ENCODE measurements at regions not wholly inside any gene's neighbourhood (a gene's known extent, or its start where the extent isn't known, plus 50 kb on each side); places are given as distances from the start of the nearest gene placed in this dataset.
"Not testable (repeated sequence)": the region's sequence is repeated elsewhere in the genome, so short reads cannot be mapped to it uniquely, and the experiment has no call there.

DNA sequence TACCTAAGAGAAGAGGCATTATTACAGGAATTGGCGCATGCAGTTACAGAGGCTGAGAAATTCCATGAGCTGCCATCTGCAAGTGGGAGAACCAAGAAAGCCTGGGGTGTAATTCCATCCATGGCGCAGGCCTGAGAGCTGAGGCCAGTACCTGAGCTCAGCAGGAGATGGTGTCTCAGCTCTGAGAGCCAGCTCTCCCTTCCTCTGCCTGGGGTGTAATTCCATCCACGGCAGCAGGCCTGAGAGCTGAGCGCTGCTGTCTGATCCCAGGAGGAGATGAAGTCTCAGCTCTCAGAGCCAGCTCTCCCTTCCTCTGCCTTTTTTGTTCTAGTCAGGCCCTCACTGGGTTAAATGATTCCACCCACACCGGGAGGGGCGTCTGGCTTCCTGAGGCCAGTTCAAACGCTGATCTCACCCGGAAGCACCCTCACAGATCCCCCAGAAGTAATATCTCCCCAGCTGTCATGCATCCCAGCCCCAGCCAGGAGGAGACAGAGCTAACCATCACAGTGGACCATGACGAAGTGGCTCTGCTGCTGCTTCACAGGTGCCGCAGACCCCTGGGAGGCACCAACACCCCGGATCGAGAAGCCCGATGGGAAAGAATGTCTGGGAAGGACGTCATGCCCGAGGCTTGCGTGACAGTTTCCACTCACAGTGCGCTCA is 4454.9 kb upstream of the TPTE start:
- DNase-seq = not testable (repeated sequence)

DNA sequence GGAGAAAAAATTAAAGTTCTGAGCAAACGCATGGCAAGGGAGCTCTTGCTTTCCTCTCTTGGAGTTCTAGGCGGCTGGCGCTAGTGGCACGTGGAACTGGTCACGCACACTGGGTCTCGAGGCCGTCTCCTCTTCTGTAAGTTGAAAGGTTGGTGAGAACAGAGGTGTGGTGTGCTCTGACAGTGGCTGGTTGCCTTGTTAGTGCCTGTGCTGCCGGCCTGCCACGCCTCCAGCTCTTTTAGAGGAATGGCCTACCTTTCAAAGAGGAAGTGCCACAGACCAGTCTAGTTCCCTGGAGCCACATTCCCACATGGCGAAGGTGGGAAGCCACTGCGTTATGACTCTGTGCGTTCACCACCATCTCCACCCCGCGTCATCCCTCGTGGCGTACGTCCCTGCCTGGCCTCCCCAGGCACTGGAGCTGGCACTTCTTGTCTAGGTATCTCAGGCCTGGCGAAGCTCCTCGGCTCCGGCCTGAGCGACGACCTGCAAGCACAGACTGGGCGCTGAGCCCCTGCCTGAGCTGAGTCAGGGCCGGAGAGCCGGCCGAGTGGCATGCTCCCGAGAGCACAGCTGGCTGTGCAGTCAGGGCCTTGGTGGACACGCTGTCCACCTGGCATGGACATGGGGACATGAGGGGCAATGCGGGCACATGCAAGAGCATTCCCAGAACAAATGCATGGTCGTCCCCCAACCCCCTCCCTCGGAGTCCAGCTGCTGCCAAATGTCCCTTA is 4453.1 kb upstream of the TPTE start:
- DNase-seq = not testable (repeated sequence)

DNA sequence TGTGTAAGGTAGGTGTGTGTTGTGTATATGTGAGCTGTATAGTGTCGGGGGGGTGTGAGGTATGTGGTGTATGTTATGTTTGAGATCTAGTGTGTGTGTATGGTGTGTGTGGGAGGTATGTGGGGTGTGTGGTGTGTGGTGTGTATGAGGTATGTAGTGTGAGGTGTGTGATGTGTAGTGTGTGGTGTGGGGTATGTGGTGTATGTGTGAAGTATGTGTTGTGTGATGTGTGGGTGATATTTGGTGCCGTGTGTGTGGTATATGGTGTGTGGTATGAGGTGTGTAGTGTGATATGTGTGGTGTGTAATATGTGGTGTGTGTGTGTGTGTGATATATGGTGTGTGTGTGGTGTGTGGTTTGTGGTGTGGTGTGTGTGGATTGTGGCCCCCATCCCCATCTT is 4451.2 kb upstream of the TPTE start:
- not testable (repeated sequence) for DNase-seq

DNA sequence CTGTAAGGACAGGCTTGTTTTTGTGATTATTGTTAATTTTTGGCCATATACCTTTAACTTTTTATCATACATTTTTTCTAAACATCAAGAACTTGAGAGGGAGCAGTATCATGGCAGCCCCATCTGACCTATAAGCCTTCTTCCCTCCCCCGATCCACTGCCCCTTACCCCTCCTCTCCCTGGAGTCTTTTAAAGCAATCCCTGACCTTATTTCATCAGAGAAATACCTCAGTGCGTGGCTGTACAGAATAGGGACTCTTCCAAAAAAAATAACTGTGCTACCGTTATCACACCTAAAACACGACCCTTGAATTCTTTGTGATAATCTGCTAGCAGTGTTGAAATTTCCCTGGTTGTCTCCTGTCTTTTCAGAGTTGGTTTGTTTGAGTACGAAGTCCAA is 4448.7 kb upstream of the TPTE start:
- not testable (repeated sequence) for DNase-seq

DNA sequence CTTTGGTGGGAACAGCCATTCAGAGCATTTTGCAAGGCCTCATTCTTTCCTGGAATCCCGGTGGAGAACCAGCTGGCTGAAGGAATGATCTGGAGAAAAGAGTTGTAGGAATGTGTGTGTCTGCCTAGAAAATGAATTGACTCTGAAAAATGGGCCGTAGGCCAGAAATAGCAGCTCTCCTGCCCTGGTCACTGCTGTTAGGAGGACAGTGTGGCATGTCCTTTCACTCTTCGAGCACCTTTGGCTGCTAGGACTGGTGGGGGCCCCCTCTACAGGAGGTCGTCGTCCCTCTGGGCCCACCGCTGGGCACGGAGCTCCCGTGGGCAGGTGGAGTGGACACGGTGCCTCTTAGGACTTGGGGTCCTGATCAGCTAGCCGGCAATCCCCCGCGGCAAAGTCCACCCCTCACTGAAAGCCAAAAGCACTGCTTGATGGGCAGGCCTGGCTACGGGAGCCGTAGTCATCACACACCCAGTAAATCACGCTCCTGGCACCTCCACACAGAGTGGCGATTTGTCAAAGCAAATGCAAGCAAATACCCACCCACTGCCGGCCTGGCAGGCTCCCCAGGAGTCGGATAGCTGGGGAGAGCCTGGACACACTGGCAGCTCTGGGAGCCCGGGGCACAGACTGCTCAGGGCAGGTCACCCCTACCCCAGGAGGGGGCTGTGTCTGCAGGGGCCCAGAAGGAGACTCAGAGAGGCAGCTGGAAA is 4447.2 kb upstream of the TPTE start:
- not testable (repeated sequence) for DNase-seq

DNA sequence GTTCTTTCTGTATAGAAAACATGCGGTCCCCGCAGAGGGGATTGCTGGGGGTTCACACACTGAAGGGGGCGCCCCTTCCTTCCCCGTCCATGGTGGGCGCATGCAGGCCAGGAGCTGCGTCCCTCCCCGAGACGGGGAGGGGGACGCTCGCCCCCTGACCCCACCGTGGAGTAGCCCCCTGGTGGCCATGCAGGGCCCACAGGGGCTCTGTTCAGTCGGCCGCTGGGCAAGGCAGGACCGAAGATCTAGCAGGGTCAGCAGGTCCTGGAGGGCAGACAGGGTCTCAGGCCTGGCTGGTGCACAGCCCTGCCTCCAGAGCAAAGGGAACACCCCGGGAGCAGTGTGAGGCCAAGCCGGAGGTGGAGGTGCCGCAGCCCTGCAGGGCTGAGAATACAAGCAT is 4446.4 kb upstream of the TPTE start:
- not testable (repeated sequence) for DNase-seq

DNA sequence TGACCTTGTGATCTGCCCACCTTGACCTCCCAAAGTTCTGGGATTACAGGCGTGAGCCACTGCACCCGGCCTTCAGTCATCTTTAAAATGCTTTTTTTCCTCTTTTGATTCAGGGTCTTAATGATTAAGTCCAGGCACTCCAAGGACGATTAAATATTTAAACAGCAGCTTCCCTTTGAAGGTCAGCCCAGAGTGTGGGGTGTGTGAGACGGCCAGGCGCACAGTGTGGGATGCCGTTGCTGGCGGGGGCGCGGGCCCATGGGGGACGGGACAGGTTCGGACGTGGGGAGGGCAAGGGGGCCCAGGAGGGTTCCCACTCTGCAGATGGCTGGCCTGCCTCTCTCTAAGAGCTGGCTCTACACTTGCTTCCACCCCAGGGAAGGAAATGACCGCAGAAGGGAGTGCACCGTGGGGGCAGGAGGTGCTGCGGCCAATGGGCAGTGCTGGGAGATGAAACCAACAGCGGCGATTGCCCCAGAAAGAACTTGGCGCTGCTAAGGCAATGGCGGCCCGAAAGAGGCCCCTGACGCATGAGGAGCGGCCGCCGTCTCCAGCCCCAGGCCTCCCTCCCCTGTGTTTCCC is 4445.7 kb upstream of the TPTE start:
- DNase-seq = not testable (repeated sequence)

DNA sequence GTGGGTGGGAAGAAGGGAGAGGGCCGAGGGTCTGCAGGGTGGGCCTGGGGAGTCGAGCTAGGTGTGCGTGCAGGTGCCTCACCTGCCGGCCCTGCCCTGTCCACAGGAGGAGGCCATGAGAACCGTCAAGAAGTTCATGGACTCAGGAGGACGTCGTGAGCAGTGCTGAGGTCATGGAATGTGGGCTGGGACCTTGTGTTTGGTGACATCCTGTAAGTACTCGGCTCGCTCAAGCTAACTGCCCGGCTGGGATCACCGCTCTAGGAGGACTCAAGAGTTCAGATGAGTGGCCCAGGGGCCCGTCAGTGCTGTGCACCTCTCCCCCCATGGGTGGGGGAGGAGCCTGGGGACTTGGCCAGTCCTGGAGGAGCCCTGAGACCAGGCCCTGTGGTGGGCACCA is 4444.0 kb upstream of the TPTE start:
- DNase-seq = not testable (repeated sequence)

DNA sequence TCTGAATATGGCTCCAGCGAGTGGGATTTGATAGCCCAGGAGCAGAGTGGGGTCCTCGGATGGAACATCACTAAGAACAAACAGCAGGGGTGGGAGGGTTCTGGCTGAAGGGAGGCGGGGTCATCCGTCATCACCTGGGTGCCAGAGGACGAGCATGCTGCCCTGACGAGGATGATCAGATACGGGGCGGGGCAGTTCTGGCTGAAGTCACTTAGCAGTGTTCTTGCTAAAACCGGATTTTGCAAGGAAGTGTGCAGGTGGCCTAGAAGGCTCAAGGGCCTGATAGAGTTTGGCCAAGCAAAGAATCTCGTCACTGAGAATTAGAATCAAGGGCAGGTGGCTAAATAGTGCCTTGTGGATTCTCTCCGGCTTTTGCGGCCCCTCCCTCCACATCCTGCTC is 4442.5 kb upstream of the TPTE start:
- DNase-seq = not testable (repeated sequence)

DNA sequence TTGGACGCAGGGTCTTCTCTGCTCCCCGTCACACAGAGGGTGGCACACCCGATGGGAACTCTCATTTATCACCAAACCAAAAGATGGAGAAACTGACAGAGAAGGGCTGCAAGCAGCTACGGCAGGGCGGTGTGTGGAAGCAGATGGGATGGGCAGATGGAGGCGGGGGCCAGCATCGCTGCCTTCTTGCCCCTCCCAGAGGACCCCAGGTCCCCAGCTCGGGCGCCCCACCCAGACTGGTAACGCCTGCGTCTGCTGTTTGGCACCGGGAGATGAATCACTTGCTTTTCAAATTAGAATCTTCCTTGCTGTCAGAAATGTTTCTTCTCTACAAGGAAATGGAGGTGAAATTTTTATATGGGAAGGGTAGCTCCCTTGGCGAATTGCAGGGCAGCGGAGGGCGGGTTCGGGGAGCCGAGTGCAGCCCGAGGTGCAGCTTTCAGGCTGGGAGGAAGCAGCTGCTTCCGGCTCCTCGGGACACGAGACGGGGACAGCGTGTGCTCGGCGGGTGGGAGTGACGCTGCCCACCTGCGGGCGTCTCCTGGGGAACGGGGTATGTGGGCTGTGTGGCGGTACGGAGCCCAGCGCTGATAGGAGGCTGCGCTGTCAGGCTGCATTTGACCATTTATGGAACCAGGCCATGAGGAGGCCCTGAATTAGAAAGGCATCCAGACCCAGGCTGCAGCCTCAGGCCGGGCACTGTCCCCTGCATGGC is 4440.3 kb upstream of the TPTE start:
- DNase-seq = not testable (repeated sequence)

DNA sequence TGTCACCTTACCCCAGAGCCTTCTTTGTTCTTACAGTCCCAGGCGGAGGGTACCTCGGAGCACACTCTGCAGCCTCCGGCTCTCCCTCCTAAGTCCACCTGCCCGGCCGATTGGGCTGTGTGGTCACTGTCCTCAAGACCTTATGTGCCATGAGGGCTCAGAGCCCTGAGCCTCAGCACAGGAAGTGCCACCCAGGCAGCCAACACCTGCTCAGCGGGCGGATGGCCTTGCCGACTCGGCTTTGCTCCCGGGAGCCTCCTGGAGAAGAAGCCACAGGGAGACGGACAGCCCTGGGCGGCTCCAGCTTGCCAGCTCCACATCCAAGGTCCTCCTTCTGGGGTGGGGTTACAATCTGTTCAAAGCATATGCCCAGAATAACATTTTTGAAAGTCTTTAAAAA is 4439.2 kb upstream of the TPTE start:
- not testable (repeated sequence) for DNase-seq

DNA sequence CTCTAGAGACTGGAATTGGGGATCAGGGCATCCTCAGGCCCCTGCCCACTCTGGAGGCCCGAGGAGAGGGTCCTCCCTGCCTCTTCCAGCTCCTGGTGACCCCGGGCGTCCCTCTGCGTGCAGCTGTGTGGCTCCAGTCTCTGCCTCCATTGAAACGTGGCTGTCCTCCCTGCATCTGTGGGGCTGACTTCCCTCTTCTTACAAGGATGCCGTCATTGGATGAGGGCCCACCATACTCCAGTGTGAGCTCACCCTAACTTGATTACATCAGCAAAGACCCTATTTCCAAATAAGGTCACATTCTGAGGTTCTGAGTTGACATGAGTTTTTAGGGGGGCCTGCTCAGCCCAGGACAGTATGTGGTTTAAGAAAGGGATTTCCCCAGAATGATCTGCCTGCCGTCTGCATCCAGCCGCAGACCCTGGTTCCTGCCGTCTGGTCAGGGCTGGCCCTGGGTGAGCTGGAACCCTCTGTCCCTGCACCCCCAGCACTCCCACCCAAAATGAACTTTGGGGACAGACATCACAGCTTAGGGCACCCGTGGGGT is 4437.7 kb upstream of the TPTE start:
- DNase-seq = not testable (repeated sequence)

DNA sequence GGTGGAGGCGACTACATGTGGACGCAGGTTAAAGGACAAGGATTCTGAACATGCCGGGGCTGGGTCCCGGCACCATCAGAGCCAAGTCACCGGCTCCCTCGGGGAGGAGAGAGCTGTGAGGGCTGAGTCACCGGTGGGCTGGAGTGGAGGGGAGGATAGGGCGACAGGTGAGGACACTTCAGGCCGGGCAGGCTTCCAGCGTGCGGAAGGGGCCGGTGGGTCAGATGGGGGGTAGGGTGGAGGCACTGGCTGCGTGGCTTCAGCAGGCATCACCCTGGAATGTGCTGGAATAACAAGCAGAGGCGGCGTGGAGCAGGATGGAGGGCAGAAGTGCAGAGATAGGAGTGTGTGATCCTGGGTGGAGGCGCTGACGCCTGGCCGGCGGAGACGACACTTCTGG is 4435.3 kb upstream of the TPTE start:
- not testable (repeated sequence) for DNase-seq

DNA sequence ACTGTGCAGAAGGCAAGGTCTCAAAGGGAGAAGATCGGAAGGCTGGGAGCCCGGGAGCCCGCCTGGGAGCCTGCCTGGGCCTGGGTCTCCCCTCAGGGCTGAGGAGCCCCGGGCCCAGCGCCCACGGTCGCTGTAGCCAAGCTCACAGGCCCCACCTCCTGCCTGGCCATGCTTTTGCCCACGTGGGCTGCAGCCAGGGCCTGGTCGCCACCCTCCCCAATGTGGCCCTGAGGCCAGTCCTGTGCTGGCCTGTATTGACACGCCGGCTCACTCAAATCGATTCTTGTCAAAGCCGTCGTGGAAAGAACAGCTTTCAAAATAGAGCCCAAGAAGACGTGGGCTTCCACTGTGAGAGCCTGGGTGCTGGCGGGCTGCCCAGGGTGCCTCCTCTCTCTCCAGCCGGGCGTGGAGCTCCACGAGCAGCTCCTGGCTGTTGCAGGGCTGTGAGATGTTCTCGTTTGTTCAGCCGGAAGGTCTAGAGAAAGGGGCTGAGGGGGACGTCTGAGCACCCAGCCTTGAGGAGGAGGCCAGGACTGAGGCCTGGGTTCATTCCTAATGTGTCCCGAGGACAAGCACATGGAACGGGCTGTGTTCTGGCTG is 4433.7 kb upstream of the TPTE start:
- DNase-seq = not testable (repeated sequence)

DNA sequence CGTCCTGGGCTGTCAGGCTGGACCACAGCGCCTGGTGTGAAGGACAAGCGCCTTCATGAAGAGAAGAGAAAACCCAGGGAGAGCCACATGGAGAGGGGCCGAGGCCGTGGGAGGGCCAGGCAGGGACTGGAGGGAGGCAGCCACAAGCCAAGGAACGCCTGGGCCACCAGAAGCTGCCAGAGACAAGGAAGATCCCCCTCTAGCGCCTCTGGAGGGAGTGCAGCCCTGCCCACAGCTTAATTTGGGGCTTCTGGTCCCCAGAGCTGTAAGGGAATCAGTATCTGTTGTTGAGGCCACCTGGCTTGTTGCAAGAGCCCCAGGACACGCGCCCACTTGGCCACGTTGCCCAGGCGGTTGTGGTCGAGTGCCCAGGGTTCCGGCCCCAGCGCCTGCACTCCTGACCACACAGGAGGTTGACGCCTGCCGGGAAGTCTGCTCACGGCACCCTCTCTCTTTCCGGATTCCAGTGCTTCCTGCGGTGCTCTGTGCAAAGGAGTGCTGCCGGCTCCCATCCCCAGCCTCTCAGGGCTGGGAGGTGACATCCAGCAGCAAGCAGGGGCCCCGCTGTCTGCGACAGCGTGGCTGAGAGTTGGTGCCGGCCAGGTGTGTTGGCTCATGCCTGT is 4431.0 kb upstream of the TPTE start:
- DNase-seq = not testable (repeated sequence)

DNA sequence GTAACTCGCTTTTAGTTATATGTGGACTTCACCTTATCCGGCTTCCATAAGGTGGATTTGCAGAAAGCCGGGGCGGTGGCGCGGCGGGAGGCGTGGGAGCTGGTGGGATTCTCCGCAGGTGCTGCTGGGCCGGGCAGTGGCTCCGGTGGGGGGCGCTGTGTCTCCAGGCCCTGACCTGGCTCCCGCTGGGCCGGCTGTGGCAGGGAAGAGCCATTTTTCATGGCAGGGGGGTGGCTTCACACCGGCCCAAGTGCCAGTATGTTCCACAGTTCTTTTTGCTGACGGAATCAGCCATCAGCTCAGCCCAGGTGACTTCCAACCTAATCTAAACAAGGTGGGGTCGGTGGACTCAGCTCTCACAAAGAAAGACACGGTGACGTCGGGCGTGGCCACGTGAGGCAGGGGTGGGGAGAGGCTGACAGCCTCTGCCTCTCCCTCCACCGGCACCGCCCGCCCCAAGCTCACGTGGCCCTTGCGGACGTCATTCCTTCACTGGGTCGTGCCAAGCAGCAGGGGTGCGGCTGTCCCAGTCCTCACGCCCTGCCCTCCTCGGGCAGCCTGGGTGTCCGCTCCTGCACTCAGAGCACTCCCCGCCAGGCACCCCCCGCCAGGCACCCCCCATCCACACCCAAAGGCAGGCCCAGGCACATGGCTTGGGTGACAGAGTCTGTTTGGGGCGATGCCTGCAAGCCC is 4429.9 kb upstream of the TPTE start:
- DNase-seq = not testable (repeated sequence)

DNA sequence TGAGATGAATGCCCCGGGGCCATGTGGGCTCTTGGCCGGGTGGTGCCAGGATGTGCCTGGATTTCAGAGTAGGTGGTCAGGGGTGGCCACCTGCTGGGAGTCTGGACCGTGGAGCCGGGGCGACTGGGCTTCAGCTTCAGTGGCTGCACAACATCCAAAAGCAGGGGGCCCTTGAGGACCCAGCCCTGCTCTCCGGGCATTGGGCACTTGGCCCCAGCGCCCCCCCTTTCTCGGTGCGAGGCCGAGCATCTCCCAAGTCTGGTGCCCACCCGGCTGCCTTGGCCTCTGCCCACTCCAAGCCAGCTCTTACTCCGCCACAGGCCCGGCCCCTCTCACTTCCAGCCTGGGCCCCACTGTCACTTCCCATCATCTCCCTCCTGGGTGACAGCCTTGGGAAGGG is 4429.0 kb upstream of the TPTE start:
- DNase-seq = not testable (repeated sequence)

DNA sequence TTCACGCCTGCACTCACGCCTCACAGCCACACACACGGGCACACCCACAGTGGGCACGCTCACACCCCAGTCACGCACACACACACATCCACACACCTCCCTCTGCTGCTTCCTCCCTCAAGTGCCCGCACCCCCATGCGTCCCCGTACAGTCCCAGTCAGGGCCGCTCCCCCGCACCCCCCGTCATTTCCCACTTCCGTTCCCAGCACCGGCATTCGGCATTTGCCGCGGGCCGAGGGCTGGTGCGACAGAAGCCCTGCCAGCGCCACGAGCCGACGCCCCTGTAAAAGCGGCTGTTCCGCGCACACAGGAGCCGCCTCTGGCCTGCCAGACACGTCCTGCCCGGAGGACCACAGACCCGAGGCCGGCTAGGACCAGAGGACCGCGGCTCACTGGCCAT is 4428.0 kb upstream of the TPTE start:
- DNase-seq = not testable (repeated sequence)

DNA sequence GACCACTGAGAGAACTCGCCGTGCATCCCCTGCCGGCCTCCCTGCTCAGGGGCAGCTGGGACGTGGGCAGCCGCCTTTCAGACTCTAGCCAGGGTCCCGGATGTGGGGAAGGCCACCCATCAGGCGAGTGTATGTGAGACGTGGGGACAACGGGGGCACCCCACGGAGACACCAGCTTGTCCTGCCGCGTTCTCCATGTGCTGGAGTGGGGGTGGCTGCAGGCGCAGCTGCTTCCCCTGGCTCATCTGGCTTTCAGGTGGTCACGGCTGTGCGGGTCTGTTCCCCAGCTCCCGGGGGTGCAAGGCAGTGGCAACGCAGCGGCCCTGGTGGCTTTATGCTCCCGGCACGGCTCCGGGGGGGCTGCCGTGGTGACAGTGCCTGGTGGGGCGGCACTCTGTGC is 4427.5 kb upstream of the TPTE start:
- not testable (repeated sequence) for DNase-seq

DNA sequence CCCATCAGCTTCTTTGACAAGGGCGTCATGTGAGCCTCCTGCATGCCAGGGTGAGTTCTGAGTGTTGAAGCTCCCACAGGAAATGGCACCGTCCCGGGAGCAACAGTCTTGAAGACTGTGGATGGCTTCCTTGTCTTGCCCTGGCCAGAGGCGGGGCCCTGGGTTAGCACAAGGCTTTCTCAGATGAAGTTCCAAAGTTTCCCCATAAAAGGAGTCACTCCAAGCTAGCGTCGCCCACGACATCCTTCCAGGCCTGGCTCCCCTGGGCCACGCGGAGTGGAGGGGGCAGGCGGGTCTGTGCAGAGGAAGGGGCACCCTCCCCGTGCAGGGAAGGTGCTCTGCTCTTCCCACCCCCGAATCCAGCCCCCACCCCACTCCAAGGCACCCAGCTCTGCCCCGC is 4426.1 kb upstream of the TPTE start:
- DNase-seq = not testable (repeated sequence)

Measured in retina (tissue), 1 donor.